GM13976 (cell line): ENCODE measurements at regions not wholly inside any gene's neighbourhood (a gene's known extent, or its start where the extent isn't known, plus 50 kb on each side); places are given as distances from the start of the nearest gene placed in this dataset.

ENCODE experiments used
- DNase-seq: peaks from one replicate; pipeline ENCODE4 v3.0.0; 2012; ENCODE audit warnings: low spot score
- CTCF ChIP-seq: IDR thresholded peaks from 2 replicates; pipeline ENCODE4 v1.5.1; 2012; ENCODE audit warnings: borderline replicate concordance, mild to moderate bottlenecking; ENCODE audit not compliant: insufficient read depth; ENCODE audit errors: extremely low read depth, missing control alignments, control extremely low read depth
- in situ Hi-C: fragments of 300-500 bp; cut with MboI; formaldehyde crosslinking; loops from one replicate; pipeline ENCODE4 v1.12.0; 2022; ENCODE audit warnings: low sequenced_read_pairs, mixed read lengths, inconsistent platforms; ENCODE audit not compliant: unreplicated experiment

GRCh38 chr4:59966758-59967157 lies 1233.4 kb upstream of the ADGRL3 start:
- no peak for DNase-seq
- TF ChIP-seq CTCF, result no peak
- in situ Hi-C loops, result no loop called here

GRCh38 chr4:59968796-59969195 lies 1231.3 kb upstream of the ADGRL3 start:
- in situ Hi-C loops, result no loop called here

GRCh38 chr4:59969909-59970308 lies 1230.2 kb upstream of the ADGRL3 start:
- no peak for TF ChIP-seq CTCF
- in situ Hi-C loops, result no loop called here
- DNase-seq, result no peak

More at GRCh38 chr4:59968796-59969195, 1231.3 kb upstream of the ADGRL3 start:
- TF ChIP-seq CTCF, result no peak
- no peak for DNase-seq

- DNase-seq, result no peak
- in situ Hi-C loops, result no loop called here
- no peak for TF ChIP-seq CTCF
Measured at GRCh38 chr4:59971952-59972351, 1228.2 kb upstream of the ADGRL3 start.

GRCh38 chr4:59973492-59973891 lies 1226.6 kb upstream of the ADGRL3 start:
- DNase-seq, result no peak
- in situ Hi-C loops, result no loop called here

GRCh38 chr4:59979061-59979460 lies 1221.1 kb upstream of the ADGRL3 start:
- in situ Hi-C loops, result no loop called here

More at GRCh38 chr4:59973492-59973891, 1226.6 kb upstream of the ADGRL3 start:
- TF ChIP-seq CTCF, result no peak

More at GRCh38 chr4:59979061-59979460, 1221.1 kb upstream of the ADGRL3 start:
- TF ChIP-seq CTCF, result no peak
- DNase-seq, result no peak
